ENCODE measurements at regions not wholly inside any gene's neighbourhood (a gene's known extent, or its start where the extent isn't known, plus 50 kb on each side); places are given as distances from the start of the nearest gene placed in this dataset.

- ChIA-PET POLR2A (no interaction called here), CTCF (interaction anchor here (0.6 kb wide), 1 partner anchor 681 kb away, joined by 3 read pairs; no protein-coding TSS in a partner anchor)
- Mint-ChIP-seq H3K36me3 (ENCODE audit: insufficient read depth, unreplicated experiment) (no peaks in the 10 kb centered on the region), H3K4me3 (ENCODE audit: unreplicated experiment) (no peak overlapping the region), H3K9me3 (ENCODE audit: unreplicated experiment) (no peaks in the 10 kb centered on the region), H3K27me3 (ENCODE audit: insufficient read depth, unreplicated experiment) (no peaks in the 10 kb centered on the region), H3K27ac (ENCODE audit: low read depth, unreplicated experiment) (no peak overlapping the region), H3K4me1 (ENCODE audit: insufficient read depth, unreplicated experiment) (no peaks in the 10 kb centered on the region)
- no peak for TF ChIP-seq CTCF (IDR thresholded peaks at IDR 0.05; ENCODE audit: unreplicated experiment)
- no TSS peak for BruUV-seq (replicated peaks)
- no peak for DNase-seq (ENCODE audit: unreplicated experiment)
- intact Hi-C loops (cut with micrococcal nuclease): no loop called here
Measured at GRCh38 chr15:95940431-95940985, 390.0 kb upstream of the NR2F2 start.

GRCh38 chr15:95944193-95944592, 386.3 kb upstream of the NR2F2 start:
- no peak overlapping the region for H3K4me3 Mint-ChIP-seq (ENCODE audit: unreplicated experiment)
- no peaks in the 10 kb centered on the region for H3K9me3 Mint-ChIP-seq (ENCODE audit: unreplicated experiment)
- no peak overlapping the region for H3K27ac Mint-ChIP-seq (ENCODE audit: low read depth, unreplicated experiment)
- H3K27me3 Mint-ChIP-seq (ENCODE audit: insufficient read depth, unreplicated experiment): no peaks in the 10 kb centered on the region
- no peak for DNase-seq (ENCODE audit: unreplicated experiment)
- H3K36me3 Mint-ChIP-seq (ENCODE audit: insufficient read depth, unreplicated experiment): no peaks in the 10 kb centered on the region
- BruUV-seq (replicated peaks): no TSS peak
- TF ChIP-seq CTCF (IDR thresholded peaks at IDR 0.05; ENCODE audit: unreplicated experiment): no peak
- intact Hi-C loops (cut with micrococcal nuclease): no loop called here
- ChIA-PET POLR2A (no interaction called here), CTCF (no interaction called here)
- H3K4me1 Mint-ChIP-seq (ENCODE audit: insufficient read depth, unreplicated experiment): no peaks in the 10 kb centered on the region

GRCh38 chr15:95944661-95945255, 385.7 kb upstream of the NR2F2 start:
- TF ChIP-seq CTCF (IDR thresholded peaks at IDR 0.05; ENCODE audit: unreplicated experiment): no peak
- intact Hi-C loops (cut with micrococcal nuclease): no loop called here
- ChIA-PET CTCF (no interaction called here), POLR2A (no interaction called here)
- no peaks in the 10 kb centered on the region for H3K9me3 Mint-ChIP-seq (ENCODE audit: unreplicated experiment)
- no peaks in the 10 kb centered on the region for H3K27me3 Mint-ChIP-seq (ENCODE audit: insufficient read depth, unreplicated experiment)
- H3K27ac Mint-ChIP-seq (ENCODE audit: low read depth, unreplicated experiment): no peak overlapping the region
- BruUV-seq (replicated peaks): no TSS peak
- H3K4me3 Mint-ChIP-seq (ENCODE audit: unreplicated experiment): no peak overlapping the region
- no peaks in the 10 kb centered on the region for H3K4me1 Mint-ChIP-seq (ENCODE audit: insufficient read depth, unreplicated experiment)
- no peak for DNase-seq (ENCODE audit: unreplicated experiment)
- no peaks in the 10 kb centered on the region for H3K36me3 Mint-ChIP-seq (ENCODE audit: insufficient read depth, unreplicated experiment)

GRCh38 chr15:95946241-95946640, 384.3 kb upstream of the NR2F2 start:
- ChIA-PET POLR2A (no interaction called here), CTCF (no interaction called here)
- Mint-ChIP-seq H3K9me3 (ENCODE audit: unreplicated experiment) (no peaks in the 10 kb centered on the region), H3K4me3 (ENCODE audit: unreplicated experiment) (no peak overlapping the region), H3K27ac (ENCODE audit: low read depth, unreplicated experiment) (no peak overlapping the region), H3K27me3 (ENCODE audit: insufficient read depth, unreplicated experiment) (no peaks in the 10 kb centered on the region), H3K36me3 (ENCODE audit: insufficient read depth, unreplicated experiment) (no peaks in the 10 kb centered on the region), H3K4me1 (ENCODE audit: insufficient read depth, unreplicated experiment) (no peaks in the 10 kb centered on the region)
- no peak for TF ChIP-seq CTCF (IDR thresholded peaks at IDR 0.05; ENCODE audit: unreplicated experiment)
- DNase-seq (ENCODE audit: unreplicated experiment): no peak
- BruUV-seq (replicated peaks): no TSS peak
- intact Hi-C loops (cut with micrococcal nuclease): no loop called here

Measured in MCF 10A (cell line).